CD4-positive, alpha-beta T cell treated with Interleukin-4 for 4 hours (primary cell): ENCODE measurements at regions not wholly inside any gene's neighbourhood (a gene's known extent, or its start where the extent isn't known, plus 50 kb on each side); places are given as distances from the start of the nearest gene placed in this dataset.

Source experiments
- DNase-seq: peaks from one replicate; pipeline ENCODE4 v3.0.0-alpha.2; 2020

- DNase-seq, result no peak
Measured at GRCh38 chr4:13316354-13316753, 167.8 kb downstream of the RAB28 start.

GRCh38 chr4:13313856-13314255, 170.3 kb downstream of the RAB28 start:
- no peak for DNase-seq

- DNase-seq, result no peak
Measured at GRCh38 chr4:13312264-13312663, 171.9 kb downstream of the RAB28 start.

GRCh38 chr4:13309751-13310150, 174.4 kb downstream of the RAB28 start:
- DNase-seq, result no peak

GRCh38 chr4:13306356-13306755, 177.8 kb downstream of the RAB28 start:
- DNase-seq, result no peak

- DNase-seq, result no peak
Measured at GRCh38 chr4:13302876-13303275, 181.3 kb downstream of the RAB28 start.

- DNase-seq, result no peak
Measured at GRCh38 chr4:13299343-13299742, 184.8 kb downstream of the RAB28 start.

GRCh38 chr4:13298655-13299054, 185.5 kb downstream of the RAB28 start:
- no peak for DNase-seq

- DNase-seq, result no peak
Measured at GRCh38 chr4:13296986-13297385, 187.2 kb downstream of the RAB28 start.

GRCh38 chr4:13294961-13295605, 189.1 kb downstream of the RAB28 start:
- DNase-seq, result no peak

- DNase-seq, result no peak
Measured at GRCh38 chr4:13292372-13292771, 191.8 kb downstream of the RAB28 start.

GRCh38 chr4:13289391-13289790, 194.7 kb downstream of the RAB28 start:
- DNase-seq, result no peak

- no peak for DNase-seq
Measured at GRCh38 chr4:13285336-13285735, 198.8 kb downstream of the RAB28 start.

GRCh38 chr4:13284932-13285331, 199.2 kb downstream of the RAB28 start:
- no peak for DNase-seq

GRCh38 chr4:13276357-13276756, 207.8 kb downstream of the RAB28 start:
- no peak for DNase-seq

GRCh38 chr4:13268703-13269102, 215.4 kb downstream of the RAB28 start:
- no peak for DNase-seq

GRCh38 chr4:13268165-13268564, 216.0 kb downstream of the RAB28 start:
- DNase-seq, result no peak

GRCh38 chr4:13267091-13267490, 217.0 kb downstream of the RAB28 start:
- DNase-seq, result no peak

- no peak for DNase-seq
Measured at GRCh38 chr4:13266687-13267086, 217.5 kb downstream of the RAB28 start.

GRCh38 chr4:13263967-13264525, 220.1 kb downstream of the RAB28 start:
- no peak for DNase-seq

GRCh38 chr4:13262816-13263215, 221.3 kb downstream of the RAB28 start:
- no peak for DNase-seq

GRCh38 chr4:13261486-13262257, 222.5 kb downstream of the RAB28 start:
- no peak for DNase-seq

GRCh38 chr4:13260513-13260912, 223.6 kb downstream of the RAB28 start:
- no peak for DNase-seq

GRCh38 chr4:13250263-13250662, 233.9 kb downstream of the RAB28 start:
- DNase-seq, result no peak
